MM.1S (cell line): ENCODE measurements at regions not wholly inside any gene's neighbourhood (a gene's known extent, or its start where the extent isn't known, plus 50 kb on each side); places are given as distances from the start of the nearest gene placed in this dataset.
"Not testable (repeated sequence)": the region's sequence is repeated elsewhere in the genome, so short reads cannot be mapped to it uniquely, and the experiment has no call there.

Source experiments
- EZH2 ChIP-seq: fragments of 300-600 bp; sonication (generic); optimal IDR thresholded peaks from 2 replicates; pipeline ENCODE3; 2017; ENCODE audit warnings: low read depth, mild to moderate bottlenecking, antibody characterized with exemption, low read length, mixed read lengths
- EZH2phosphoT487 ChIP-seq: fragments of 300-600 bp; sonication (generic); IDR thresholded peaks from 2 replicates; pipeline ENCODE4 v1.6.1; 2018; ENCODE audit warnings: antibody characterized with exemption, low read length
- TF ChIP-seq, protein P1 (sequence below): fragments of 300-600 bp; sonication (generic); IDR thresholded peaks from 2 replicates; pipeline ENCODE4 v1.5.1; 2016; ENCODE audit warnings: antibody characterized with exemption, low read length, mixed read lengths

DNA sequence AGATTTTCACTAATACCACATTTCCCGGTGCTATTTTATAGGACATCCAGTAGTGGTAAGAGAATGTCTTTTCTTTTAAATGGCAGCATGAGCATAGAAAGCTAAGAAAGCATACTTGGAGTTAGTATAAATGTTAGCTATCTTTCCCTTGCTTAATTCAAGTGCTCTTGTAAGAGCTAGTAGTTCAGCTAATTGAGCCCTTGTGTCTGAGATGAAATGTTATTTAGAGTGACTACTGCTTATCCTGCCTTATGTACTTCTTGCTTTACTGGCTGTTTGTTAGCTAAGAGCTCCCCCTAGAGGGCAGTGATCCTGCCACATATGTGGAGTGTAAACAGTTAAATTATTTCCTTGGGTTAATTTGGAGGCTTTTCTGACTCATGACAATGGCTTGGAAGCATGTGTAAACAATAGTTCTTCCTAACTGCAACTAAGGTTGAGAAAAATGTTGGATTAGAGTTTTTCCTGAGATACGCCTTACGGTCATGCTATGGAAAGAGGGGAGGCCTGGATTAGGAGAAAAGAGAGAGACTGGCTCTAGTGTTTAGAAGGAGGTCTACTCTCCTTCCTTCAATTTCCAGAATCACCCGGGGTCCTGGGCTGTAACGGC lies 162.5 kb upstream of the TGIF2LX start:
- TF ChIP-seq, protein P1, sequence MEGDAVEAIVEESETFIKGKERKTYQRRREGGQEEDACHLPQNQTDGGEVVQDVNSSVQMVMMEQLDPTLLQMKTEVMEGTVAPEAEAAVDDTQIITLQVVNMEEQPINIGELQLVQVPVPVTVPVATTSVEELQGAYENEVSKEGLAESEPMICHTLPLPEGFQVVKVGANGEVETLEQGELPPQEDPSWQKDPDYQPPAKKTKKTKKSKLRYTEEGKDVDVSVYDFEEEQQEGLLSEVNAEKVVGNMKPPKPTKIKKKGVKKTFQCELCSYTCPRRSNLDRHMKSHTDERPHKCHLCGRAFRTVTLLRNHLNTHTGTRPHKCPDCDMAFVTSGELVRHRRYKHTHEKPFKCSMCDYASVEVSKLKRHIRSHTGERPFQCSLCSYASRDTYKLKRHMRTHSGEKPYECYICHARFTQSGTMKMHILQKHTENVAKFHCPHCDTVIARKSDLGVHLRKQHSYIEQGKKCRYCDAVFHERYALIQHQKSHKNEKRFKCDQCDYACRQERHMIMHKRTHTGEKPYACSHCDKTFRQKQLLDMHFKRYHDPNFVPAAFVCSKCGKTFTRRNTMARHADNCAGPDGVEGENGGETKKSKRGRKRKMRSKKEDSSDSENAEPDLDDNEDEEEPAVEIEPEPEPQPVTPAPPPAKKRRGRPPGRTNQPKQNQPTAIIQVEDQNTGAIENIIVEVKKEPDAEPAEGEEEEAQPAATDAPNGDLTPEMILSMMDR: peak; percentile 23
- TF ChIP-seq EZH2phosphoT487, EZH2: not testable (repeated sequence)
